GM23248 (cell line): ENCODE measurements at regions not wholly inside any gene's neighbourhood (a gene's known extent, or its start where the extent isn't known, plus 50 kb on each side); places are given as distances from the start of the nearest gene placed in this dataset.

Source experiments
- DNase-seq: peaks from one replicate; pipeline ENCODE4 v3.0.0-alpha.2; 2015
- H2AFZ ChIP-seq: fragments of 200-600 bp; sonication (generic); 2 replicates; pipeline ENCODE4 v1.6.1; 2016; ENCODE audit warnings: antibody characterized with exemption
- H3F3A ChIP-seq: fragments of 200-600 bp; sonication (generic); 2 replicates; pipeline ENCODE4 v1.6.1; 2016; ENCODE audit warnings: mild to moderate bottlenecking, antibody characterized with exemption, mixed run types; ENCODE audit not compliant: insufficient read depth
- H3K27ac ChIP-seq: fragments of 200-600 bp; sonication (generic); 2 replicates; pipeline ENCODE4 v1.5.1; 2016; ENCODE audit warnings: mild to moderate bottlenecking
- H3K27me3 ChIP-seq: fragments of 200-600 bp; sonication (generic); replicated peaks from 2 replicates; pipeline ENCODE4 v1.6.1; 2016; ENCODE audit warnings: mild to moderate bottlenecking; ENCODE audit not compliant: insufficient read depth
- H3K36me3 ChIP-seq: fragments of 200-600 bp; sonication (generic); 2 replicates; pipeline ENCODE4 v1.6.1; 2016; ENCODE audit warnings: low read depth, mild to moderate bottlenecking
- H3K4me1 ChIP-seq: fragments of 200-600 bp; sonication (generic); 2 replicates; pipeline ENCODE4 v1.6.1; 2016; ENCODE audit warnings: mild to moderate bottlenecking; ENCODE audit not compliant: insufficient read depth
- H3K4me2 ChIP-seq: fragments of 200-600 bp; sonication (generic); one replicate; pipeline ENCODE4 v1.6.1; 2016; ENCODE audit warnings: mild to moderate bottlenecking; ENCODE audit not compliant: unreplicated experiment
- H3K4me3 ChIP-seq: fragments of 200-600 bp; sonication (generic); 2 replicates; pipeline ENCODE4 v1.5.1; 2016; ENCODE audit warnings: mild to moderate bottlenecking
- H3K79me2 ChIP-seq: fragments of 200-600 bp; sonication (generic); 2 replicates; pipeline ENCODE4 v1.6.1; 2016; ENCODE audit warnings: mild to moderate bottlenecking; ENCODE audit not compliant: insufficient read depth
- H3K9ac ChIP-seq: fragments of 200-600 bp; sonication (generic); 2 replicates; pipeline ENCODE4 v1.6.1; 2016; ENCODE audit warnings: mild to moderate bottlenecking
- H3K9me2 ChIP-seq: fragments of 200-600 bp; sonication (generic); 2 replicates; pipeline ENCODE4 v1.6.1; 2016; ENCODE audit warnings: mixed run types, mild to moderate bottlenecking, moderate library complexity; ENCODE audit not compliant: insufficient read depth
- H3K9me3 ChIP-seq: fragments of 200-600 bp; sonication (generic); one replicate; pipeline ENCODE4 v1.6.1; 2017; ENCODE audit warnings: low read depth
- H4K20me1 ChIP-seq: fragments of 200-600 bp; sonication (generic); 2 replicates; pipeline ENCODE4 v1.6.0; 2016; ENCODE audit not compliant: insufficient read depth
- EZH2 ChIP-seq: fragments of 200-600 bp; sonication (generic); IDR thresholded peaks from 2 replicates; pipeline ENCODE4 v1.6.1; 2018; ENCODE audit warnings: antibody characterized with exemption, mild to moderate bottlenecking; ENCODE audit not compliant: insufficient read depth, poor library complexity, severe bottlenecking
- EZH2phosphoT487 ChIP-seq: fragments of 200-600 bp; sonication (generic); IDR thresholded peaks from 2 replicates; pipeline ENCODE4 v1.6.1; 2018; ENCODE audit warnings: antibody characterized with exemption, moderate library complexity, mild to moderate bottlenecking, low read depth; ENCODE audit not compliant: insufficient read depth
- WGBS, 2 experiments: methylation state at CpG; one replicate each; pipeline ENCODE4 v1.1.6; 2015 to 2017; ENCODE audit warnings: low lambda C conversion rate in 2 of 2, low coverage in 1 of 2; ENCODE audit errors: missing lambda C conversion rate in 2 of 2; 5-methylcytosine and 5-hydroxymethylcytosine counted together
- in situ Hi-C: fragments of 300-500 bp; cut with MboI; formaldehyde crosslinking; loops from 2 replicates; pipeline ENCODE4 v1.15.0; 2020

- Histone ChIP-seq H3K9me2 (no peaks in the 10 kb centered on the region), H3K27ac (no peak overlapping the region), H3K4me2 (no peak overlapping the region), H4K20me1 (no peaks in the 10 kb centered on the region), H3K36me3 (no peaks in the 10 kb centered on the region), H3F3A (no peaks in the 10 kb centered on the region), H3K27me3 (no peaks in the 10 kb centered on the region), H2AFZ (no peak overlapping the region), H3K79me2 (no peaks in the 10 kb centered on the region), H3K9ac (no peak overlapping the region), H3K9me3 (no peaks in the 10 kb centered on the region), H3K4me3 (no peak overlapping the region), H3K4me1 (no peaks in the 10 kb centered on the region)
- no peak for DNase-seq
- TF ChIP-seq EZH2 (no peak), EZH2phosphoT487 (no peak)
- 10 to 11% methylated on average over 3 of the region's 3 CpGs for WGBS, 2 experiments
- in situ Hi-C loops = no loop called here
These were observed 453.9 kb downstream of the SLITRK5 start for GRCh38 chr13:88125055-88125454.

GRCh38 chr13:88136098-88136790 lies 465.1 kb downstream of the SLITRK5 start:
- Histone ChIP-seq H3K27me3 (no peaks in the 10 kb centered on the region), H3K79me2 (no peaks in the 10 kb centered on the region), H3K4me1 (no peaks in the 10 kb centered on the region), H3K9me2 (no peaks in the 10 kb centered on the region), H3K36me3 (no peaks in the 10 kb centered on the region), H3K9me3 (no peaks in the 10 kb centered on the region), H3K27ac (no peak overlapping the region), H3K4me3 (no peak overlapping the region), H2AFZ (no peak overlapping the region), H3K4me2 (no peak overlapping the region), H3K9ac (no peak overlapping the region), H4K20me1 (no peaks in the 10 kb centered on the region), H3F3A (no peaks in the 10 kb centered on the region)
- TF ChIP-seq EZH2phosphoT487 = no peak
- in situ Hi-C loops = no loop called here
- no peak for DNase-seq
- whole genome bisulfite sequencing, 2 experiments = 58 to 65% methylated on average over 24 to 27 of the region's 27 CpGs

- Histone ChIP-seq H3K9ac (no peak overlapping the region), H2AFZ (no peak overlapping the region), H3K9me3 (no peaks in the 10 kb centered on the region), H3K27me3 (no peaks in the 10 kb centered on the region), H3K4me2 (no peak overlapping the region), H3K4me1 (no peaks in the 10 kb centered on the region), H3F3A (no peaks in the 10 kb centered on the region), H3K9me2 (no peaks in the 10 kb centered on the region), H3K36me3 (no peaks in the 10 kb centered on the region), H3K27ac (no peak overlapping the region), H4K20me1 (no peaks in the 10 kb centered on the region), H3K4me3 (no peak overlapping the region), H3K79me2 (no peaks in the 10 kb centered on the region)
- no peak for DNase-seq
- WGBS, 2 experiments = 8 to 11% methylated on average over 3 of the region's 3 CpGs
- in situ Hi-C loops = no loop called here
- TF ChIP-seq EZH2 (no peak), EZH2phosphoT487 (no peak)
These were observed 471.5 kb downstream of the SLITRK5 start for GRCh38 chr13:88142653-88143052.

GRCh38 chr13:88144580-88144979 lies 473.4 kb downstream of the SLITRK5 start:
- Histone ChIP-seq H3K27me3 (no peaks in the 10 kb centered on the region), H3K27ac (no peak overlapping the region), H3K36me3 (no peaks in the 10 kb centered on the region), H3K4me2 (no peak overlapping the region), H4K20me1 (no peaks in the 10 kb centered on the region), H3K4me1 (no peaks in the 10 kb centered on the region), H3K9me2 (no peaks in the 10 kb centered on the region), H3K4me3 (no peak overlapping the region), H3K79me2 (no peaks in the 10 kb centered on the region), H3K9ac (no peak overlapping the region), H3F3A (no peaks in the 10 kb centered on the region), H2AFZ (no peak overlapping the region), H3K9me3 (peaks cover 5% of the 10 kb centered on the region)
- TF ChIP-seq EZH2 = no peak
- no peak for TF ChIP-seq EZH2phosphoT487
- no peak for DNase-seq
- in situ Hi-C loops = no loop called here
- 45 to 57% methylated on average over 8 of the region's 8 CpGs for WGBS, 2 experiments

GRCh38 chr13:88153353-88153752 lies 482.2 kb downstream of the SLITRK5 start:
- Histone ChIP-seq H3K9me3 (peaks cover 5% of the 10 kb centered on the region), H4K20me1 (no peaks in the 10 kb centered on the region), H3F3A (no peaks in the 10 kb centered on the region), H3K4me3 (no peak overlapping the region), H2AFZ (no peak overlapping the region), H3K9ac (no peak overlapping the region), H3K9me2 (no peaks in the 10 kb centered on the region), H3K36me3 (no peaks in the 10 kb centered on the region), H3K27me3 (no peaks in the 10 kb centered on the region), H3K4me2 (no peak overlapping the region), H3K4me1 (no peaks in the 10 kb centered on the region), H3K27ac (no peak overlapping the region), H3K79me2 (no peaks in the 10 kb centered on the region)
- DNase-seq = no peak
- no peak for TF ChIP-seq EZH2phosphoT487
- TF ChIP-seq EZH2 = no peak
- in situ Hi-C loops = no loop called here
- 43 to 53% methylated on average over 8 of the region's 8 CpGs for whole genome bisulfite sequencing, 2 experiments
